Right ventricle myocardium superior (tissue), 1 donor: ENCODE measurements at regions not wholly inside any gene's neighbourhood (a gene's known extent, or its start where the extent isn't known, plus 50 kb on each side); places are given as distances from the start of the nearest gene placed in this dataset.
"Not testable (repeated sequence)": the region's sequence is repeated elsewhere in the genome, so short reads cannot be mapped to it uniquely, and the experiment has no call there.

ENCODE experiments used
- ATAC-seq: fragments of 200-7000 bp; cut with Tn5 transposase; one replicate; pipeline ENCODE4 v1.9.1; 2020; ENCODE audit warnings: mild to moderate bottlenecking; ENCODE audit not compliant: poor library complexity
- DNase-seq: peaks from one replicate; pipeline ENCODE4 v3.0.0-alpha.2; 2020
- intact Hi-C: fragments of 100-400 bp; cut with DNase I; formaldehyde crosslinking; loops from one replicate; pipeline ENCODE4 v1.11.2; 2022
- donor health status: DM: no; HTN: yes; CAD: no; lungs with severe emphysema.

DNA sequence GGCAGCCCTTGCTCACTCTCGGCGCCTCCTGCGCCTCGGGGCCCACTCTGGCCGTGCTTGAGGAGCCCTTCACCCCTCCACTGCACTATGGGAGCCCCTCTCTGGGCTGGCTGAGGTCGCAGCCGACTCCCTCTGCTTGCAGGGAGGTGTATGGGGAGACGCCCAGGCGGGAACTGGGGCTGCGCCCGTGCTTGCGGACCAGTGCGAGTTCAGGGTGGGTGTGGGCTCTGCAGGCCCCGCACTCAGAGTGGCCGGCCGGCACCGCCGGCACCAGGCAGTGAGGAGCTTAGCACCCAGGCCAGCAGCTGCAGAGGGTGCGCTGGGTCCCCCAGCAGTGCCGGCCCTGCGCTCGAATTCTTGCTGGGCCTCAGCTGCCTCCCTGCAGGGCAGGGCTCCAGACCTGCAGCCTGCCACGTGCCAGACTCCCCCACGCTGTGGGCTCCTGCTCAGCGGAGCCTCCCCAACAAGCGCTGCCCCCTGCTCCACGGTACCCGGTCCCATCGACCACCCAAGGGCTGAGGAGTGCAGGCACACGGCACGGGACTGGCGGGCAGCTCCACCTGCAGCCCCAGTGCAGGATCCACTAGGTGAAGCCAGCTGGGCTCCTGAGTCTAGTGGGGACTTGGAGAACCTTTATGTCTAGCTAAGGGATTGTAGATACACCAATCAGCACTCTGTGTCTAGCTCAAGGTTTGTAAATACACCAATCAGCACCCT, 54.0 kb upstream of the WWC2 start:
- DNase-seq, intact Hi-C loops, ATAC-seq: not testable (repeated sequence)

DNA sequence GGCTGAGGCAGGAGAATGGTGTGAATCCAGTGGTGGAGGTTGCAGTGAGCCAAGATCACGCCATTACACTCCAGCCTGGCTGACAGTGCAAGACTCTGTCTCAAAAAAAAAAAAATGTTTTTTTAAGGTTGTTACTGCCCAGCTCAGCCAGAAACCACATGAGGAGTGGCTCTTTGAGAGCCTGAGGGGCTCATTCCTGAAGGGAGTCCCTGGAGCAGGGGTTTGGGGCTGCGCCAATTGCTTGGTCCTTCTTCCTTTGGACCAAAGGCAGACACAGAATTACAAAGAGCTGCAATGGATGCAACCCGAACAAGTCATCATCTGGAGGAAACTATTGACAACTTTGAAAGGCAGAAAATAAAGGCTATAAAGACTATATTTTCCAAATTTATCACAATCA, 60.6 kb upstream of the WWC2 start:
- no peak for DNase-seq
- intact Hi-C loops, result no loop called here
- ATAC-seq, result no peak

DNA sequence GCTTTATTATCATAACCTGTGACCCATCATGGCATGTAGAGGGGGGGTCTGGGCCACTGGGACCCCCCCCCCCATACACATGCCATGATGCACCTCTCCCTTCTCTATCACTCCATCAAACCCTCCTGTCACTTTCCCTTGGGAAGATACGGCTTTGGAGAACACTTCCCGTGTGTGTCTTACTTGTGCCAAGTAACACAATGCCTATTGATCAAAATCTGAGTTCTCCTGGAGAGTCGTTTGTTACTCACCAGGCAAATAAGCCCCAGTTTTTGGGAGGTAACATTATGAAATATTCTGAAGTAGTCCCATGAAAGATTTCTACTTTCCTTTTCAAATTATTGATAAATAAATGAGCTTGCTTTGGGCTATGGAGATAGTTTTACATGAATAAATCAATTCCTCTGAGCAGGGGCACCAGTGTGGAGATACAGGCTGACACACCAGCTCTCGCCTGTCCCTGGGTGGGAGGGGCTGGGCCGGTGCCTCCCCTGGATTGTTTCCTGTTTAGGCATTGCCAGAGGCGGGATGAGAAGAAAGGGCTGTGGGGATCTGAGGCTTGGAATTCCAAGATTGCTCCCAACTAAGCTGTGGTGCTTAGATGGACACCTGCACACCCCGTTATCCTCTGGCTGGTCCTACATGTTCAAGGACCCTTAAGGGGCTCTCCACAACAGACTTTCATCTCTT, 63.2 kb upstream of the WWC2 start:
- DNase-seq (no peak), ATAC-seq (no peak)
- intact Hi-C loops, result no loop called here

DNA sequence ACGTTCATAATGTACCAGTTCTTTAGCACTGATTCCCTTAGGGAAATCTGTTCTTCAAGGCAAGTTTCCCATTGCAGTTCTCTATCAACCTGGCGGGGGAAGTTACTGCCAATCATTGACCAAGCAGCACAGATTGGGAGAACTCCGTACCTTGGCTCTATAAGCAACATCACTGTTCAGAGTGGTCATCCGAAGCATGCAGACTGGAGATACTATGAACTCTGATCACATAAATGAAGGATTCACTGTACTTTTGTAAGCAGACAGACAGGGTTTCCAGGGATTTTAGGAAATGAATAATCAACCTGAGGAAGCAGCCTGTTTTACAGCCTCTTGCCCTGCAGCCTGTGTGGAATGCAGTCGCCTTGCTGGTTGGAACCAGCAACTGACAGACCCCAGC, 63.8 kb upstream of the WWC2 start:
- DNase-seq, result no peak
- intact Hi-C loops, result no loop called here
- no peak for ATAC-seq

DNA sequence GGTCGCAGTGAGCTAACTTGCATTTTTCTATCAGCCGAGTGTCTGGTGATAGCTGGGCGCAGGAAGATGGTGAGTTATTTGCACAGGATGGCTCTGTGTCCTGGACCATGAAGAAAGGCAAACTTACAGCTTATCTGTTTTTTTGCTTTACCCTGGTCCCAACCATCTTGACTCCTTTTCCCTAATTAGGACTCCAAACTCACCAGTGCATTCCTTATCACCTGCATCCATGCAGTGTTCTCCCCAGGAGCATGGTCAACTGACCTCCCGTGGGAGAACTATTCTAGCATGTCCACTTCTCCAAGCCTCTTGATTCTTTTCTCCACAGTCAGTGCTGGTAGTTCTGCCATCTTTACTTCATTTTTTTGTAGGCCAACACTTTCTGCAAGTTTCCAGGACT, 68.2 kb upstream of the WWC2 start:
- intact Hi-C loops, result no loop called here
- ATAC-seq (no peak), DNase-seq (no peak)

DNA sequence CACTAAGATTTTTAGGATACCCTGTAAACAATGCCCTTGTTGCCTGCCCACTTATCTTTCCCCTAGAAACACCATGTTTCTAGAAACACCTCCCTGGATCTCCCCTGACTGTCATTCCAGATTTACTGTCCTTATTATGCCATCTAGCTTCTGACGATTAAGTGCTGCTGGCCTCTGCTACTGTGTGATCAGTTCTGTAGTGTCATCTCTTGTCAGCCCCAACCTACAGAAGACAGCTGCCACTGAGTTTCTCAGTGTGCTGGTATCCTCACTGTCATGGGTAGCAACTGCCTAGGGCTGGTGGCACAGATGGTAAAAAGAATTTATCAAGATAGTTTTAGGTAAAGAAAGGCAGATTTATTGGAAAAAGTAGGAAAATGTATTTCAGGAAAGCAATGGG, 68.7 kb upstream of the WWC2 start:
- ATAC-seq (no peak), DNase-seq (no peak)
- intact Hi-C loops, result no loop called here

DNA sequence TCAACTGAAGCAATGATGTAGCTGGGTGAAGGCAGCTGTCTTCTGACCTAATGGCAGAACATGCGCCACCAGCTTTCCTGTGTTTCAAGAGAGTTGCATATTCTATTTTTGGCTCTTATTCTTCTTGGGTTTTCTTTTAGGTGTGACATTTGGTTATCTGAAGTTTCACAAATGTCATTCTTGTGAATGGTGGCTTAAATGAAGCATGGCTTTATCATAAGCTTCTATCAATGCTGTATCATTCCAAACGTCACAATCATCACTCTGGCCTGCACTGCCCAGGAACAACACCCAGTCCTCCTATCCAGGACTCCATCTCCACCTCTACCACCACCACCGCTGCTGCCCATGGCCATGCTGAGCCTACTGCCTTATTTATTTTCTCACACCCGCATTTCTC, 69.7 kb upstream of the WWC2 start:
- DNase-seq, result no peak
- intact Hi-C loops, result no loop called here
- no peak for ATAC-seq

DNA sequence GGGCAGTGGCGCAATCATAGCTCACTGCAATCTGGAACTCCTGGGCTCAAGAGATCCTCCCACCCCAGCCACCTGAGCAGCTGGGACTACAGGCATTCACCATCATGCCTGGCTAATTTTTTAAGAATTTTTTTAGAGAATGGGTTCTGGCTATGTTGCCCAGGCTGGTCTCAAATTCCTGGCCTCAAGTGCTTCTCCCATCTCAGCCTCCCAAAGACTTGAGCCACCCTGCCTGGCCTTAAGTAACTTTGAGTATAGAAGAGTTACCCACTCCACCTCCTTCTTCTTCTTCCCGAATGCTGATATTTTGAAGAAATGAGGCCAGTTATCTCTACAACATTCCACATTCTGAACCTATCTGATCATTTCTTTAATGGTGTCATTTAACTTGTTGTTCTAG, 72.4 kb upstream of the WWC2 start:
- ATAC-seq, result no peak
- intact Hi-C loops, result no loop called here
- no peak for DNase-seq

DNA sequence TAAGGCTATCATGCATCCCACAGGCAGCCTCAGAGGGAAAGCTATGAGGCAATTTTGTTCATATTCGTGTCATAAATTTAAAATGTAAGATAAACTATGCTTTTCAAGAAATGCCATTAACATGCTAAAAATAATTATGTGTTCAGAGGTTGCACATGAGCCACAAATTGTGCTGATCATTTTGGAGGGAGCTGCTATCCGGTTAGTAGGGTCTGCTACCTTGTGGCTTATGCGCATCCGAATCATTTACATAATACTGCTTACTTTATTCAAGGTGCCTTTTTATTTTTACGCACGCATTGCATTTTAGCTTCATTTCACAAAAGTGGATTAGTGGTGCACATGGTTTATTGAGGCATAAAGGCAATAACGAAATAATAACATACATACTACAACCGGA, 76.4 kb upstream of the WWC2 start:
- intact Hi-C loops, result no loop called here
- ATAC-seq, result no peak
- no peak for DNase-seq

DNA sequence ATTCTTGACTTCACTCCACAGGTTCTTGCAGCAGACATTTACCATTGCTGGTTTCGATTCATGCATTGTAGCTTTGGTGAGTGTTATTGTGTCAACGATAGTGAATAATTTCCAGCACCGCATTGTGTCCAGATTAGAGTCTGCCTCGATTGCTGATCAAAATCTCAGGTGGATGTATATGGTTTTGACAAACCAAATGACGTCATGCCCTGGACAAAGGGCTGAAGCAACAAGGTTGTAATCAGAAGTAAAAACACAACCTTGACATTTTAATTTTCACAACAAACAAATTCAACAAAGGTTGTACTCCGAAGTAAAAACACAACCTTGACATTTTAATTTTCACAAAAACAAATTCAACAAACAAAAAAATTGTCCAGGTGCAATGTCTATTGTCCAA, 81.1 kb upstream of the WWC2 start:
- no peak for DNase-seq
- intact Hi-C loops, result no loop called here
- ATAC-seq, result no peak

DNA sequence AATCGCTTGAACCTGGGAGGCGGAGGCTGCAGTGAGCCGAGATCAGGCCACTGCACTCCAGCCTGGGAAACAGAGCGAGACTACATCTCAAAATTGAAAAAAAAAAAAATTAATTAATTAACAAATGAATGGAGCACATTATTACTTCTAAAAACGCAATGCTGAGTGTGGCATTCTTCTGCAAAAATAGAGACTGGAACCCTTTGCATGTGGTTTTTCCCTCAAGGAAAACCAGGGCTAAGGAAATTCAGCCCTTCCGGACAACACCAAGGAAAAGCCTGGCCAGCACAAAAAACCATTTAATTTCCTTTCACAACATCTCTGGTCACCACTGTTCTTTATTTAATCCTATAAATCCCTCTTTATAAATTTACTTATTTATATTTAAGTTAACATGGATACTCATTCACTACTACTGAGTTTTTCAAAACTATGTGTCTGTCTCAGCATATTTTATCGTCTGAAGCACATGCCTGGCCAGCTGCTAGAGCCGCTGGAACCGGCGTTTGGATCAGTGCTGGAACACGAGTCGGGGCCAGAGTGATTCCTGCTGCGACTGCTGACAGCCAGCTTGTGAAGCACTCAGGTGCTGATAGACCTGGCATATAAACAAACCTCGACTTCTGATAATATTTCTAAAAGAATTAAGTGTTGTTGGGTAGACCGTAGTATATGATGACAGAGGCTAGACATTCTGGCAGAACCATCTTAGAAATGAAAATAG, 84.5 kb upstream of the WWC2 start:
- ATAC-seq (peak; percentile 85), DNase-seq (peak; percentile 58)
- intact Hi-C loops, result no loop called here

DNA sequence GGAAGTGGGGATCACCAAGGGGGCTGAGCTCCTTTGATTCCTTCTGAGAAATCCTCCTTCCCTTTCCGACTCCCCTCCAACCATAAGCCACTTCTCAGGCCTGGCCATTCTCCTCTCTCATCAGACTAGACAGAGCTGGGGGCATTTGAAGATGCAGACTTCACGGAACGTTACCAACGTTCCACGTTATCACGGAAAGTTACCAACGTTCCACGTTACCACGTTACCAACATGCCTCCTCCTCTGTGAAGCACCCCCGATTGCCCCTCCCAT, 85.4 kb upstream of the WWC2 start:
- no peak for DNase-seq
- no peak for ATAC-seq
- intact Hi-C loops, result no loop called here

DNA sequence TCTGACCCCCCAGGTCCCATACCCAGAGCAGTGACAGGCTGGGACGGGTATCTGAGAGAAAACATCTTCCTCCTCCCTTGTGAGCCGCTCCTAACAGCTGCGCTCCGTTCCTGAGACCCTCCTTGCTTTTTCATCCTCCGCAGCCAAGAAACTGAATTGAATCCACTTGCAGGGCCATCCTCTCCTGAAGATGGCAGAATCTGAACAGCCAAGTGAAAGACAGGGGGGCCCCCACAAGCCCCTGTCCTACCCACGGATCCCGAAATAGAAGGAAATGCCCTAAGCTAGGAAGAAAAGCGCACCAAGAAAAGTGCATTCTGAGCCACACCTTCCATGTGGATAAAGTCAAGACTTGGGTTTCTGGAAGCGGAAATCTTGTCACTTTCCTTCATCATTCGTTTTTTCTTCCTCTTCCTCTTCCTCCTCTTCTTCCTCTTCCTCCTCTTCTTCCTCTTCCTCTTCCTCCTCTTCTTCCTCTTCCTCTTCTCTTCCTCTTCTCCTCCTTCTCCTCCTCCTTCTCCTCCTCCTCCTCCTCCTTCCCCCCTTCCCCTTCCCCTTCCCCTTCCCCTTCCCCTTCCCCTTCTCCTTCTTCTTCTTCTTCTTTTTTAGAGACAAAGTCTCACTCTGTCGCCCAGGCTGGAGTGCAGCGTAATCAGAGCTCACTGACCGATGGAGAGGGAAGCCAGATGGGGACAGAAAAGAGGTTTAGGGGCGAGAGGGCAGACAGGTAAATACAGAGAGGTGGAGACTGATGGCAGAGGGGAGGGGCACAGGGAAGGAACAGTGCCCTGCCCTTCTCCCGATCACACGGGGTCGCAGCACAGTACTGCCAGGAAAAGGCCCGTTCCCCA, 86.0 kb upstream of the WWC2 start:
- intact Hi-C loops, result no loop called here
- no peak for DNase-seq
- ATAC-seq, result no peak

DNA sequence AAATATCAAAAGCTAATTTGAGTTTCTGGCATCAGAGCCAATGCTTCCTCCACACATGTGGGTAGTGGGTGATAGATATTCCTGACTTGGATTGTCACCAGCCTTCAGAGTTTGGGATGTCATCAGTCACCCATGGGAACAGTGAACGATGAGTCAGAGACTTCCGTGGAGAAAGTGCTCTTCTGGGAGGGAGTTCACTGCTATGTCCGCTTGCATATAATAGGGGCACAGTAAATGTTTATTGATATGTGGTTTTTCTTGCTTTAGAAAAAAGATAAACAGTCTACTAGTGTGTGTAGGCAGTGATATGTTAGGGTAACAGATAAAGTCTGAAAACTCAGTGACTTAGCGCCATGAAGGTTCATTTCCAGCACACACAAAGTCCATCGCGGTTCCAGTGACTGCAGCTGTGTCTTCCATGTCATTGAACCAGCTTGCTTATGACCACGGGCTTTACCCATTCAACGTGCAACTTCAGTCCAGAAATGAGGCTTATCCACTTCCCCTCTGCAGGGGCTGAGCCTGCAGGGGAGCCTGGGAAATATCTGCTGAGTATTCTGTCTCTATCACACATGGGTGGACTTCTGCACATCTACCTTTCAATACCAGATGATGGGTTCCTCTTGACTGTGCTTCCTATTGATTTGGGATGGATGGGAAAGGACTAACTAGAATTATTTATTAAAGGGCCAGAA, 87.7 kb upstream of the WWC2 start:
- DNase-seq (no peak), ATAC-seq (no peak)
- intact Hi-C loops, result no loop called here

DNA sequence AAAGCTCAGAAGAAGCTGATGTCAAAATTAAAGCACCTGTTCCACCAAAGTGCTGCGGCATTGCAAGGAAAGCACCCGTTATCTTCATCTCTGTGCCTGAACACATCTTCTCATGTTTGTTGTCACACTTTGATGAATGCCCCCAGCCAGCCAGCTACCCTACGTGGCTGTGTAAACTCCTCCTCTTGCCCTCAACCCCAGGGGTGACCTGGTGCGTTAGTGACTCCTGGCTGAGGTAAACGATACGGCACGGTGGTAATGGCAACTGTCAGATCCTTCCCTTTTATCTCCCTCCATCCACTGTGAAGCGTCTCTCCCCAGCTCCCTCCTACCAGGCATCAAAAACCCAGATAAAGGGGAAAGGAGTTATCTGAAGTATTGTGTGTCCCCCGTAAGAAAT, 90.6 kb upstream of the WWC2 start:
- no peak for DNase-seq
- no peak for ATAC-seq
- intact Hi-C loops, result no loop called here

DNA sequence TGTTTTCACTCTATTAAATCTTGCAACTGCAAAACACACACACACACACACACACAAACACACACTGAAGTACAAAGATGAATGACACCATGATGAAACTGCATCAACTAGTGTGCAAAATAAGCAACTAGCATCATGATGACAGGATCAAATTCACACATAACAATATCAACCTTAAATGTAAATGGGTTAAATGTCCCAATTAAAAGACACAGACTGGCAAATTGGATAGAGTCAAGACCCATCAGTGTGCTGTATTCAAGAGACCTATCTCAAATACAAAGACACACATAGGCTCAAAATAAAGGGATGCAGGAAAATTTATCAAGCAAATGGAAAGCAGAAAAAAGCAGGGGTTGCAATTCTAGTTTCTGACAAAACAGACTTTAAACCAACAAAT, 87.2 kb upstream of the DCTD start:
- DNase-seq, ATAC-seq, intact Hi-C loops: not testable (repeated sequence)

DNA sequence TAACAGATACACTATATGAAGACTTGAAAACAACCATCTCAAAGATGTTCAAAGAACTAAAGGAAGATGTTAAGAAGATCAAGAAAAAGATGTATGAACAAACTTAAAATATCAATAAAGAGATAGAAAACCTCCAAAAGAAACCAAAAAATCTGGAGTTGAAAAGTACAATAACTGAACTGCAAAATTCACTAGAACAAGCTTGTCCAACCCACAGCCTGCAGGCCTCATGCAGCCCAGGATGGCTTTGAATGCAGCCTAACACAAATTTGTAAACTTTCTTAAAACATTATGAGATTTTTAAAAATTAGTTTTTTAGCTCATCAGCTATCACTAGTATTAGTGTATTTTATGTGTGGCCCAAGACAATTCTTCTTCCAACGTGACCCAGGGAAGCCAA, 77.0 kb upstream of the DCTD start:
- DNase-seq (no peak), ATAC-seq (no peak)
- intact Hi-C loops, result no loop called here

DNA sequence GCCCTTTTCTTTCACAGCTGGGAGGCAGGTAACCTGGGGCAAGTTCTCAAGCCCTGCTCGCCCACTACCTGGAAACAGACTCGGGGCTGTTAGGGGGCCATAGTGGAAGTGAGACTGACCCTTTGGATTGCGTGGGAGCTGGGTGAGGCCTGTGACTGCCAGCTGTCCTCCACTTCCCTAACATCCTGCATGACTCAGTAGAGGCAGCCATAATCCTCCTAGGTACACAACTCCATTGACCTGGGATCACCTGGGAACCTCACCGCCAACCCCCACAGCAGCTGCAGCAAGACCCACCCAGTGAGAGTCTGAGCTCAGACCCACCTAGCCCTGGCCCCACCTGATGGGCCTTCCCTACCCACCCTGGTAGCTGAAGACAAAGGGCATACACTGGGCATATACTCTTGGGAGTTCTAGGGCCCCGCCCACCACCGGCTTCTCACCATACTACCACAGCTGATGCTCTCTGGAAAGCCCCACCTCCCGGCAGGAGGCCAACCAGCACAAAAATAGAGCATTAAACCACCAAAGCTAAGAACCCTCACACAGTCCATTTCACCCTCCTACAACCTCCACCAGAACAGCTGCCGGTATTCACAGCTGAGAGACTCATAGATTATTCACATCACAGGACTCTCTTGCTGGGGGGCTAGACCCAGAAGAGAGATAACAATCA, 61.1 kb upstream of the DCTD start:
- DNase-seq (no peak), ATAC-seq (no peak)
- intact Hi-C loops, result no loop called here
